GM19240 (cell line): ENCODE measurements at regions not wholly inside any gene's neighbourhood (a gene's known extent, or its start where the extent isn't known, plus 50 kb on each side); places are given as distances from the start of the nearest gene placed in this dataset.
"Not testable (repeated sequence)": the region's sequence is repeated elsewhere in the genome, so short reads cannot be mapped to it uniquely, and the experiment has no call there.

Experiments
- DNase-seq: peaks from one replicate; pipeline ENCODE4 v3.0.0; 2011; ENCODE audit warnings: low spot score; ENCODE audit not compliant: insufficient read length

- no peak for DNase-seq
These were observed 870.3 kb upstream of the RAG2 start for GRCh38 chr11:37468344-37468743.

- DNase-seq = no peak
These were observed 867.2 kb upstream of the RAG2 start for GRCh38 chr11:37465221-37465620.

- no peak for DNase-seq
These were observed 861.4 kb upstream of the RAG2 start for GRCh38 chr11:37459456-37459855.

GRCh38 chr11:37456746-37457145 is 858.7 kb upstream of the RAG2 start:
- DNase-seq = no peak

GRCh38 chr11:37451903-37452302 is 853.9 kb upstream of the RAG2 start:
- DNase-seq = no peak

GRCh38 chr11:37450613-37451012 is 852.6 kb upstream of the RAG2 start:
- DNase-seq = no peak

DNA sequence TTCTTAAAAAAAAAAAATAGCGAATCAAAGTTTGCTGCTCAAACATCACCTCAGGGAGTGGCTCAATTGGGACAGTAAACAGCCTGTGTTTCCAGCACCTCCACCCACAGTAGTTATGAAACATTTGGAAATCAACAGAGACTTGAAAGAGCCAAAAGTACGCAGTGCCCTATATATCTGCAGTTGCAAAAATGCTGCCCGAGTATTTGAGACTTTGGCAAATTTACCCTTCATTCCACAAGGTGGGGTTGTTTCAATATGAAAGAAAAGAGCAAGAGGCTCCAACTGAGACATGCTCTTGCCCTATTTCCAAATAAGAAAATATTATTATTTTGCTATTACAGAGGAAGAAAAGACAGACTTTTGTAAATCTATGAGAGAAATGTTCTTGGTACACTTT is 851.1 kb upstream of the RAG2 start:
- no peak for DNase-seq

DNA sequence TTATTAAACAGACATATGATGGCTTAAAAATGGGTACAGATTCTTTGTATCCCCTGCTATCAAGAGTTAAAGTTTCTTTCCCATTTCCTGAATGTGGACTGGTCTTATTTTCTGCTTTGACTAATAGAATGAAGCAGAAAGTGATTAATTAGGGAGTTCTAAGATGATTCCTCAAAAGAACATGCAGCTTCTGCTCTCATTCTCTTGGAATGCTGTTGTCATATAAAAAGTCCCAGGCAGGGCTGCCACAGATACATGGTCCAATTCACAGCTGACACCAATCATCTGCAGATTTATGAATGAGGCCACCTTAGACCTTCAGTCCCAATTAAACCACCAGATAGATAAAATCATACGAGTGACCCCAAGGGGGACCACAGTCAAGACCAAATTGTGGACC is 844.5 kb upstream of the RAG2 start:
- no peak for DNase-seq

GRCh38 chr11:37431633-37432230 is 833.7 kb upstream of the RAG2 start:
- not testable (repeated sequence) for DNase-seq

GRCh38 chr11:37430966-37431632 is 833.1 kb upstream of the RAG2 start:
- DNase-seq = not testable (repeated sequence)

- DNase-seq = no peak
These were observed 824.5 kb upstream of the RAG2 start for GRCh38 chr11:37422511-37422910.

DNA sequence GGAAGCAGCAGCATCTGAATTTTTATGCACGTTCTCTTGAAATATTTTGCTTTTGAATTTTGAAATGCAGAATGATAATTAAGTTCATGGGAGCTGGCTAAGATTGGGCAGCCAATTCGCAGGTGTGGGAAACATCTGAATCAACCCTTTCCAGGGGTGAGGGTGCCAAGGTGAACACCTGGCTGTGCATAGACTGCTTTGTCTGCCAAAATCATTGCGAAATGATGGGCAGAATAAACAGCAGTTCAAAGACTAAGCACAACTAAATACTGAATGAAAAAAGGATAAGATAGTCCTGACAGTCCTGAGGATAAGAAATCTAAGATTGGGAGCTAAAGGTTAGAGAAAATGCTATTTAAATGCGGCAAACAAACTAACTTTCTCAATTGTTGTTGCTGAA is 813.3 kb upstream of the RAG2 start:
- no peak for DNase-seq

DNA sequence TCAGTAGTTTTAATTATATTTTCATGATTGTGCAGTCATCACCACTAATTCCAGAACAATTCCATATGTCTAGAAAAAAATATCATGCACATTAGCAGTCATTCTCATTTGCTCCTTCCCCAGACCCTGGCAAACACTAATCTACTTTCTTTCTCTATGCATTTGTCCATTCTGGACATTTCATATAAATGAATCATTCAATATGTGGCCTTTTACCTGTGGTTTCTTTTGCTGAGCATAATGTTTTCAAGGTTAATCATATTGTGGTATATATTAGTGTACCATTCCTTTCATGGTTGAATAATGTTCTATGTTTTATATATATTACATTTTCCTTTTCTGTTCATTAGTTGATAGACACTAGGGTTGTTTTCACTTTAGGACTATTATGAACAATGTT is 811.1 kb upstream of the RAG2 start:
- DNase-seq = no peak

DNA sequence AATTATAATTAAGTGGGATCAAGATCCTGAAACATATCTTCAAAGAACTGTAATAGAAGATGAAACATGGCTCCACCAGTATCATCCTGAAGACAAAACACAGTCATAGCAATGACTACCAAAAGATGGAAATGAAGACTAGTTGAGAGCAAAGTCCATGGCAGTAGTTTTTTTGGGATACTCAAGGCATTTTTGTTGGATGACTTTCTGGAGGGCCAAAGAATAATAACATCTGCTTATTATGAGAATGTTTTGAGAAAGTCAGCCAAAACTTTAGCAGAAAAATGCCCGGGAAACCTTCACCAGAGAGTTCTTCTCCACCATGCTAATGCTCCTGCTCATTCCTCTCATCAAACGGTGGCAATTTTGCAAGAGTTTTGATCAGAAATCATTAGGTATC is 809.4 kb upstream of the RAG2 start:
- DNase-seq = no peak

DNA sequence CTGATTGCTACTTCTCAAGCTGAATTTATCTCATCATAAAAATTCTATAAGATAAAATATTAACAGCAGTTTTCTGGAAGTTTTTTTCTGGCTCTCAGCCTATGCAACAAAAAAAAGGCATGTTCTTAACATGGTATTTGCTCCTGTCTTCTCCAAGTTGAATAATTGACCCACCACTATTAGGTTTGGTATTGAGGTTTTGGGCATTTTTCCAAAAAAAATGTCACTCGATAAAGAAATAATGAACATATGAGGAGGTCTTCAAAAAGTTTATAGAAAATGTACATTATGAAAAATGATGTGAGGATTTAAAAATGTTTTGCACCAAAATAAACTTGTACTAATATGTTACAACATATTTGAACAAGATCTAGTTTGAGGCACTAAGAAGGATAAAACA is 808.6 kb upstream of the RAG2 start:
- no peak for DNase-seq

DNA sequence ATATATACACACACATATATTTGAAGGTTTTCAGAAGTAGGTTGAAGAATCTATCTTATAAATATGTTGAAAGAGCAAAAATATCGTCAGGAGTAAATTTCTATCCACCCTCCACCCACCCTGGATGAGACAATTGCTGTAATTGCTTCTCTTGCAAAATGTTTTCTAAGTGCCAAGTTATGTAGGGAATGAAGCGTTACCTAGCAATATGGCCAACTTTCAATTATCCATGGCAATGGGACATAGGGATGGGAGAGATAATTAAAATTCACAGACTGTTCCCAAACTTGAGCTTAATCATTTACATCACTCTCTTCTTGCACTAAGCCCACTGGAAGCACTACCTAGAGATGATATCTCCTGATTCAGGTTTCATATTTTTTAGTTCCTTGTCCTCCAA is 806.2 kb upstream of the RAG2 start:
- no peak for DNase-seq

DNA sequence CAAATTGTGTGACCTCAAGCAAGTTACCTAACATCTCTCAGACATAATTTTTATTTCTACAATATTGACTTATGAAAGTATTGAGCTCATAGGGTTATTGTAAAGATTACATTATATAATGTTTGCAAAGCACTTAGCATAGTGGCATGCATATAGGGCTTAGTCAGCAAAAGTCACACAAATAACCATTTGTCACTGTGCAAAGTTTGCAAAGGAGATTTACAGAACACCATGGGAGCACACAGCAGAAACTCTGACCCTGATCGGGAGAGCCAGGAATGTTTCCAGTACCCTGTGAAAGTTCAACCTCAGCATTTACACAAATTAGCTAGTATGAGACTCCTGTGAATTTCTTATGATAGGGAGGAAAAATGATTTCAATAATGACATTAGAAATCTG is 804.6 kb upstream of the RAG2 start:
- no peak for DNase-seq

DNA sequence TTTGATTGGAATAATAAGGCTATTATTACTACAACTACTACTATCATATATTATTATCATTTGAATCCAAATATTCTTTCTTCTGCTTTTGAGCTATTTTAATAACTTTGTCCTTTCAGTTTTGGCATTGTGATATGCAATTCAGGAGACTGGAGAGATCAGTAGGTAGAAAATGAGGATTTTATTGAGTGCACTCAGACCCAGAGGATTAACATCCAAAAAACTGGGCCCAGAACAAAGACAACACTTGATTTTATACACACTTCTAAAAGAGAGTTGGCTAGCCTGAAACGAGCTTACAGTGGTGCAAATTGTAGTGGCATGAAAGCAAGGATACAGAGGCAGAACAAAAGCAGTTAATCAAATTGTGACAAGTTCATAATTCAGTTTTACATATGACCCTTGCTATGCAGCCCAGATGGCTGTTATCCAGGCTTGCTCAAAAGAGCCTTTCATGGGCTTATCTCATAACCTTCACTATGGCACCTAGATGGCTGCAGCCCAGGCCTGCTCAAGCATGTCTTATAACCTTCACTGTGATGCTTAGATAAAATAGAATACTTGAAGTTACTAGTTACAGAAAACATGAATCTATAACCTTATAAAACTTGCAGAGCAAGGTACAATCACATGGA is 796.3 kb upstream of the RAG2 start:
- DNase-seq = no peak

DNA sequence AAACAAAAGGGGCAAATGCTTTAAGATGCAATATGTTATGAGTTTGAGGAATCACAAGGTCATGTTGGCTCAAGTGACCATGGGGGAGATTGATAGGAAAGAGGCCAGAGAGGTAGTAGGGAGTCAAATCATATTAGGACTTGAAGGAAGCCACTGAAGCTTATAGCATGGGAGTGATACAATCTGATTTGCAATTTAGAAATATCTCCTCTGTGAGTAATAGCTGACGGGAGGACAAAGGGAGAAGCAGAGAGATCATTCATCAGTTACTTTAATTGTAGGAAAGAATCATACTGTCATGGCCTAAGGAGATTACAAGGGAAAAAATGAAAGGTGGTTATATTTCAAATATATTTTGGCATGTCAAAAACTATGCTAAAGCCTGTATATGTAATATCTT is 793.6 kb upstream of the RAG2 start:
- no peak for DNase-seq

DNA sequence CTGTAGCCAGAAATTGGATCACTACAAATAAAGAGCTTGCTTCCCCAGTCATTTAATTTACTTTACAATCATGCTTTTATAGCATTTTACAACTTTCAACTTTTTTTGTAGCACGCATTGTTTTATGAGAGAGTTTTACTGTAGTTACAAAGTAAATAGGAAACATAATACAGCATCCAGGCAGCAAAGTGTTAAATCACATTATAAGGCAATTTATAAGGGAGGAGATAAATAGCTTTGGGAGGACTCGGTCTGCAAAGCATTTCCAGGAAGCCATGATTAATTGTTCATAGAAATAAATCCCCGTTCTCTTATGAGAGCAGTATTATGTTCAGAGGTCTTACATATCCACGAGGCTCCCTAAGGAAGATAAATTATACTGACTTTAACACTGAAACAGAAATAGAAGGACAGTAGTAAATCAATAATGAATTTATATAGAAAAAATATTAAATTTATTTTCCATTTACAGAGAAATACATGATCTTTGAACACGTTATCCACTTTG is 792.6 kb upstream of the RAG2 start:
- no peak for DNase-seq

DNA sequence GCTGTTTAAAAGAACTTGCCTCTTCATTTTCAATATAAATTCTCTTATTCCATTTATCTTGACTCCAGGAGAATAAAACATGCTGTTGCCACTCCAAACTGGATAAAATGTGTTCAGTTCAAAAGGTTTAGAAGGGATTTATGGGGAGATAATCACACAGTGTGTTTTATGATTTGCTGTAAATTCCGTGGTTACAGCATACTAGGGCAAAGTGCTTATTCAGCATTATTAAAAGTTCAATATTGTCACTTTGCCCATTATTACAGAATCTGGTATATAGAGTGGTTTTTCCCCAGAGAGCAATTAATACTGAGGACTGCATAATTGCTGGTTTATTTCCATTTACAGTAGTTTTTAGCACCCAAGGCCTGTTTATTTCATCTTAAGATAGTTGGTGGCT is 780.9 kb upstream of the RAG2 start:
- DNase-seq = no peak

- no peak for DNase-seq
These were observed 774.6 kb upstream of the RAG2 start for GRCh38 chr11:37372667-37373066.
